HG03469 (cell line): ENCODE measurements at regions not wholly inside any gene's neighbourhood (a gene's known extent, or its start where the extent isn't known, plus 50 kb on each side); places are given as distances from the start of the nearest gene placed in this dataset.

Source experiments
- ATAC-seq: cut with Tn5 transposase; IDR thresholded peaks from one replicate; pipeline ENCODE4 v1.9.1; 2021; ENCODE audit warnings: mild to moderate bottlenecking, moderate library complexity, moderate number of reproducible peaks; ENCODE audit not compliant: unreplicated experiment

GRCh38 chr2:203789618-203790017 lies 78.0 kb upstream of the CTLA4 start:
- ATAC-seq: no peak

GRCh38 chr2:203790134-203790852 lies 77.3 kb upstream of the CTLA4 start:
- no peak for ATAC-seq

GRCh38 chr2:203796248-203797010 lies 71.1 kb upstream of the CTLA4 start:
- no peak for ATAC-seq

DNA sequence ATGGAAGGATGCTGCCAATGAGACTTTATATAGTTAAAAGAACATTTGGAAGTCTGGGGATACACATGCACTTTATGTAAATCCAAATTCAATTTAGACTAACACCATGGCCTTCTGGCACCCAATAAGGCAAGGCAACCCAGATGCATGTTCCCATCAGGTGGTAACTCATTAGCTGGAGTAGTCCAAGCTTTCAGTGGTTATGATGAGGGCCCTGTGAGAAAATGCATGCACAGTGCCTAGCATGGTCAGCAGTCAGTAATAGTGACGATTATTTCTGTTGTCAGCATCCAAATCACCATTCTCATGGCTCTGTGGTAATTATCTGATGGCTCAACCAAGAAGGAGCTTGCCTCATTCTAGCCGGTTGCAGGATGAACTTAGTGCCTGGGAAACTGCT lies 70.3 kb upstream of the CTLA4 start:
- ATAC-seq: no peak

DNA sequence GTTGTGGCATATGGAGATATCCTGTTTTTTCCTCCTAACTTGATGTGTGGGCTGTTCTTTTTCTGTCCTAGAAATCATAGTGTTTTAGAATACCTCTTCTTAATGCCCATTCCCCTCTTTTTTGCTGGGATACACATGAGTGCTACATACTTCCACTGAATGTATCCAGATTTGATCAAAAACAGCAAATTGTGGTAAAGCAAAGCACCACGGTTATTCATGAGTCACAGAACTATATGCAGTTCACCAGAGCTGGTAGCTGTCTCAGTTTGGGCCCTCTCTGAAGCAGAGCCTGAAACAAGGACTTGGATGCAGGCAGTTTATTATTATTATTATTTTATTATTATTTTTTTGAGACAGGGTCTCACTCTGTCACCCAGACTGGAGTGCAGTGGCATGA lies 69.9 kb upstream of the CTLA4 start:
- no peak for ATAC-seq

DNA sequence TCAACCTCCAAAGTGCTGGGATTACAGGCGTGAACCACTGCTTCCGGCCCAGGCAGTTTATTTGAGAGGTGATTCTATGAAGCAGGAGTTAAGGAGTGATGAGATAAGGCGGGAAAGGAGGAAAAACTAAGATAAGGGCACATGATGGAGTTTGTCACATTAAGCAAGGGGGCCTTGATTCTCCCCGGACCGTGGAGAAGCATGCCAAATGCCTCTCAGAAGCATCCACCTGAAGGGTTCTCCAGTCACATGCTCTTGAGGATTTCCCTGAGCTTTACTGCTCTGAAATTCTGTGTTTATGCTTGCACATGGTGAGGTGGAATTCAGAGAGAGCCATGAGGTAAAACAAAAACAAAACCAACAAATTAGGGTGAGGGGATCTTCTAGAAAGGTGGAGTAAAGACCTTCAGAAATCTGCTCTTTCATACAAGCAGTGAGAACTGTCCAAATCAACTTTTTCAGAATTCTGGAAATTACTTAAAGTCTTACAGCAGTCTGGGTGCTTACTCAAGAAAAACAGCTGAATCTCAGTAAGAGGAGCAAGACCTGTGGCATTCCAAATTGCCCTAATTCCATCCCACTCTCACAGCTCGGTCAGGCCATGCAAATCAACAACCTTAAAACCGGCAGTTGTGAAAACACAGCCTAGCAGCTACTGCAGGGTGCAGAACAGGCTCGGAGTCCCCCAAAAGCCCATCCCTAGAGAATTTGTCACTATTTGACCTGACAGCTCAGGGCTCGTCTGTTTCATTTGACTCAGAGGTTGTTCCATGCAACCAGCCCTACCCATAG lies 69.1 kb upstream of the CTLA4 start:
- no peak for ATAC-seq

DNA sequence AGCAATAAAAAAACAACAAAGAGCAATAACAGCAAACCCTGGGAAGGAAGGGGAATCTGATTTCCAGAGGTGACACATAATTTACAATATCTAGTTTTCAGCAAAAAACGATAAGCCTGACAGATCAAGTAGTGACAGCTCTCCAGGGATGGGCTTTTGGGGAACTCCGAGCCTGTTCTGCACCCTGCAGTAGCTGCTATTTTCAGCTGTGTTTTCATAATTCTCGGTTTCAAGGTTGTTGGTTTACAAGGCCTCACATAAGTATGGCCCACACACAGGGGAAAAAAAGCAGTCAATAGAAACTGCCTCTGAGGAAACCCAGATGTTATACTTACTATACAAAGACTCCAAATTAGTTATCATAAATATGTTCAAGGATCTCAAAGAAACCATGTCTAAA lies 67.7 kb upstream of the CTLA4 start:
- ATAC-seq: peak; percentile 88

GRCh38 chr2:203800783-203801182 lies 66.8 kb upstream of the CTLA4 start:
- no peak for ATAC-seq

- ATAC-seq: no peak
These were observed 65.1 kb upstream of the CTLA4 start for GRCh38 chr2:203802342-203803052.

DNA sequence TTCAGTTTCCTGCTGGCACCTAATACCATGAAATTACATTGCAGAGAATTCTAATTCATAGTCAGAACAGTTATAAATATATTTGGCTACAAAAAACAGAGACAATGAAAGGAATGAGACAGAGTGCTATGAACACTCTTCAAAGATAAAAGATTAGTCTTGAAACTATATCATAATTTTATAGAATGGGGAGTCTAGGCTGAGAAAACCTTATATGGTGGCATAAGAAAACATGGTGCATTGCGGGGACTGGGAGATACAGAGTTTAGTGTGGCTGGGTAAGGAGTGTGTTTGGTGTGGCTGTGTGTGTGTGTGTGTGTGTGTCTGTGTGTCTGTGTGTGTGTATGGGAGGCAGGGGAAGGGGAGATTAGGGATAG lies 64.5 kb upstream of the CTLA4 start:
- no peak for ATAC-seq

GRCh38 chr2:203804070-203804469 lies 63.5 kb upstream of the CTLA4 start:
- no peak for ATAC-seq

DNA sequence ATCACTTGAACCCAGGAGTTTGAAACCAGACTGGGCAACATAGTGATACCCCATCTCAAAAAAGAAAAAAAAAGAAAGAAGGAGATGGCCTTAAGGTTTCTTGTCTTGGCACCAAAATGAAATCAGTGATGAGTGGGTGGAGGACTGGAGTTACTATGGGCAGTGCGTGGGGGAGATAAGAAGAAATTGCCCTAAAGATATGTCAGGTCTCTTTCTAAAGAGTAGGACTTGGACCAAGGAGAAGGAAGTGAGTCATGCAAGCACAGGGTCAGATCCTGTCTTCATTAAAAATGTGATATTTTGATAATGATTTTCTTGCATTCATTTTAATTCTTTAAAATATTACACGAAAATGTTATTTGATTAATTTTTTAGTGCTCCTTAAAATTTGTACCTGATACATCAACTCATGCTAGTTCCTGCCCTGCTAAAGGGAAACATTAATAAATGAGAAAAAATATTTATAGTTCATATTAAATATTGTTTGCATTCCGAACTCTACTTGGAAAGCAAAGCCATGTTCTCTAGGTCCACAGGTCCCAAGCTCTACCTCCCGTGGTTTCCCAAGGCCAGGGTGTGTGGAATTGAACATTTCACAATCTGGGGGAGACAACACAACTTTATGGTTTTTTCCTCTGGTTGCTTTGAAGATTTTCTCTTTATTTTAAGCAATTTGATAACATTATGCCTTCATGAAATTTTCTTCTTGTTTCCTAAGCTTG lies 62.6 kb upstream of the CTLA4 start:
- no peak for ATAC-seq

- ATAC-seq: no peak
These were observed 62.1 kb upstream of the CTLA4 start for GRCh38 chr2:203805486-203805838.

DNA sequence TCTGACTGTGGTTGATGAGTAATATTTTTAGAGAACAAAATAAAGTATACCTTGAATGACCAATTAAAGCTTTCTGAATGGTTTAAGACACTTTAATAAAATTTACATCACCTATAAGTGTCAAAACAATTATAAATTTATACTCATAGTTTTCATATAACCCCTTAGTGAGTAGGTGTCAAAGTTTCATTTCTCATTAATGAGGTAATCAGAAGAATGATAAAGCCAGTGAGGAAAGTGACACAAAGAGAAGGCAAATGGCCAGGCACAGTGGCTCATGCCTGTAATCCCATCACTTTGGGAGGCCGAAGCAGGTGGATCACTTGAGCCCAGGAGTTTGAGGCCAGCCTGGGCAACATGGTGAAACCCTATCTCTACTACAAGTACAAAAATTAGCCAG lies 60.8 kb upstream of the CTLA4 start:
- ATAC-seq: no peak

GRCh38 chr2:203808046-203808750 lies 59.4 kb upstream of the CTLA4 start:
- ATAC-seq: no peak

DNA sequence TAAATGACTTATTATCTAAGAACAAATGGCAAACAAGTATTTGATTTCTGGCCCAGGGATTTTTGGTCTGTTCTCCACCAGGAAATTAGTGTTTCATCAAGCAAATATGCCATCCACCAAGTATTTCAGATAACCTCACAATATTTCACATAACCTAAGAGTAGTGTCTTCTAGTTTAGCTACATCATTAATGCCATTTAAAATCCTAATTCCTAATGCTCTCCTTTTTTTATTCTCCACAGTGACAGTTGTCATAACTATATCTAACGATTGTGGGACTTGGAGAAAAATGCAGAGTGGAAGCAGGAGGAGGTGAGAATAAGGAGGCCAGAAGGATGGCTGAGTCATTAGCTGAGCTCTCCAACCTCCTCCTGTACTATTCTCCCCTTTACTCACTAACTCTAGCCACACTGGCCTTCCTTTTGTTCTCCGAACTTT lies 58.5 kb upstream of the CTLA4 start:
- no peak for ATAC-seq

- no peak for ATAC-seq
These were observed 57.5 kb upstream of the CTLA4 start for GRCh38 chr2:203809991-203810510.

- peak; percentile 78 for ATAC-seq
These were observed 55.9 kb upstream of the CTLA4 start for GRCh38 chr2:203811491-203812221.
